Lower leg skin (tissue), 4 donors: ENCODE measurements at regions not wholly inside any gene's neighbourhood (a gene's known extent, or its start where the extent isn't known, plus 50 kb on each side); places are given as distances from the start of the nearest gene placed in this dataset.

Source experiments
- DNase-seq, 2 donors: peaks; one replicate each; pipeline ENCODE4 v3.0.0-alpha.2; 2019; ENCODE audit warnings: low spot score in 2 of 2
- H3K4me3 ChIP-seq: fragments of 200-600 bp; sonication (generic); 2 replicates; pipeline ENCODE4 v1.5.1; 2017; ENCODE audit warnings: mild to moderate bottlenecking, low read depth; ENCODE audit not compliant: poor library complexity, severe bottlenecking
- CTCF ChIP-seq, 3 donors: fragments of 450-650 bp; IDR thresholded peaks; one replicate each; pipeline ENCODE4 v1.5.1; 2016; ENCODE audit warnings: antibody characterized with exemption in 3 of 3, mild to moderate bottlenecking in 3 of 3, moderate library complexity in 2 of 3
- POLR2A ChIP-seq, 2 donors: fragments of 450-650 bp; IDR thresholded peaks; one replicate each; pipeline ENCODE4 v1.6.1; 2016 to 2017; ENCODE audit warnings: antibody characterized with exemption in 2 of 2, mild to moderate bottlenecking in 1 of 2, moderate library complexity in 1 of 2
- whole genome bisulfite sequencing, 2 donors: methylation state at CpG; one replicate each; pipeline ENCODE4 v1.1.5; 2018; 5-methylcytosine and 5-hydroxymethylcytosine counted together
- intact Hi-C: fragments of 100-400 bp; cut with DNase I; formaldehyde crosslinking; loops from one replicate; pipeline ENCODE4 v1.15.0; 2023; ENCODE audit warnings: low total_unique reads

GRCh38 chr5:19044311-19044710 is 943.7 kb downstream of the CDH18 start:
- WGBS, 2 donors = 41 to 49% methylated on average over 3 of the region's 3 CpGs
- TF ChIP-seq POLR2A (IDR thresholded peaks at IDR 0.05) (no peak), CTCF (IDR thresholded peaks at IDR 0.05) (no peak)
- intact Hi-C loops = no loop called here
- no peak overlapping the region for H3K4me3 ChIP-seq
- DNase-seq = no peak

- H3K4me3 ChIP-seq = no peak overlapping the region
- intact Hi-C loops = no loop called here
- TF ChIP-seq CTCF (IDR thresholded peaks at IDR 0.05) (no peak), POLR2A (IDR thresholded peaks at IDR 0.05) (no peak)
- 64 to 66% methylated on average over 6 to 7 of the region's 7 CpGs for WGBS, 2 donors
- DNase-seq = no peak
Observed at GRCh38 chr5:19044931-19045695, 942.9 kb downstream of the CDH18 start.

- no peak overlapping the region for H3K4me3 ChIP-seq
- TF ChIP-seq POLR2A (IDR thresholded peaks at IDR 0.05) = no peak
- TF ChIP-seq CTCF (IDR thresholded peaks at IDR 0.05) = no peak
- WGBS, 2 donors = 89% methylated on average over 9 of the region's 9 CpGs
- intact Hi-C loops = no loop called here
- no peak for DNase-seq
Observed at GRCh38 chr5:19047277-19047676, 940.7 kb downstream of the CDH18 start.

GRCh38 chr5:19048726-19049125 is 939.3 kb downstream of the CDH18 start:
- 28 to 43% methylated on average over 3 of the region's 3 CpGs for whole genome bisulfite sequencing, 2 donors
- H3K4me3 ChIP-seq = no peak overlapping the region
- DNase-seq = no peak
- TF ChIP-seq CTCF (IDR thresholded peaks at IDR 0.05) (no peak), POLR2A (IDR thresholded peaks at IDR 0.05) (no peak)
- intact Hi-C loops = loop anchor here (1.0 kb wide), 1 partner anchor 9 kb away; no protein-coding TSS in a partner anchor

- no peak overlapping the region for H3K4me3 ChIP-seq
- DNase-seq = no peak
- WGBS, 2 donors = 51 to 57% methylated on average over 2 of the region's 2 CpGs
- TF ChIP-seq POLR2A (IDR thresholded peaks at IDR 0.05) (no peak), CTCF (IDR thresholded peaks at IDR 0.05) (no peak)
- intact Hi-C loops = no loop called here
Observed at GRCh38 chr5:19058216-19058615, 929.8 kb downstream of the CDH18 start.

GRCh38 chr5:19064094-19064493 is 923.9 kb downstream of the CDH18 start:
- intact Hi-C loops = no loop called here
- no peak for TF ChIP-seq POLR2A (IDR thresholded peaks at IDR 0.05)
- TF ChIP-seq CTCF (IDR thresholded peaks at IDR 0.05) = no peak
- no peak for DNase-seq

More at GRCh38 chr5:19064094-19064493, 923.9 kb downstream of the CDH18 start:
- no peak overlapping the region for H3K4me3 ChIP-seq
